ENCODE measurements at regions not wholly inside any gene's neighbourhood (a gene's known extent, or its start where the extent isn't known, plus 50 kb on each side); places are given as distances from the start of the nearest gene placed in this dataset.
"Not testable (repeated sequence)": the region's sequence is repeated elsewhere in the genome, so short reads cannot be mapped to it uniquely, and the experiment has no call there.

DNA sequence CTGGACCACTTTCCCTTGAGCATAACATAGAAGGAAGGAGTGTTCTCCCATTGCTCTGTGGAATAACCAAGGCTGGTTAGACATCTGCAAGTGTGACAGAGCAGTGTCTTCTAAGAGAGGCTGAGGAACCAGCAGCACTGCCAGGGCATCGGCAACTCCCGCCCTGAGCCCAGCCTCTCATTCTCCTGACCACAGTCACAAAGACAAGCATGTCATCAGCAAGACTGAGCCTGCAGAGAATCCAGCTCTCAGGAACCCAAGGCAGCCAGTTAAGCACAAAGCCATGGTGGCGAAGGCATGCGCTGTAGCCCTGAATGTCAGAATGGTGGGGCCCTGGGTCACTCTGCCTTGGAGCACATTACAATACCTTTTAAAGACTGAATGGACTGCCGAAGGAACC, 253.9 kb downstream of the AGTPBP1 start:
- Mint-ChIP-seq H3K27me3 (peaks cover 16% of the 10 kb centered on the region), H3K4me1 (no peaks in the 10 kb centered on the region), H3K27ac (no peak overlapping the region), H3K9me3 (peaks cover 0 to 1% (median 0%) of the 10 kb centered on the region in 7 donors), H3K36me3 (no peaks in the 10 kb centered on the region), H3K4me3 (no peak overlapping the region)
- no peak overlapping the region for H3K27ac ChIP-seq (ENCODE audit: insufficient read depth, low read length, poor library complexity, severe bottlenecking)
- H3K4me1 ChIP-seq (ENCODE audit: control insufficient read depth, insufficient read depth, low read length, poor library complexity, severe bottlenecking), result no peaks in the 10 kb centered on the region
- DNase-seq (no peak), ATAC-seq (ENCODE audit: low read depth in 2 of 2) (no peak)
- H3K36me3 ChIP-seq (ENCODE audit: control insufficient read depth, insufficient read depth, low read length), result no peaks in the 10 kb centered on the region
- no peaks in the 10 kb centered on the region for H3K9me3 ChIP-seq (ENCODE audit: control insufficient read depth in 2 of 2, low read length in 2 of 2)
- no peak overlapping the region for H3K4me3 ChIP-seq (ENCODE audit: low read depth, low read length)
- peaks cover 4% of the 10 kb centered on the region for H3K27me3 ChIP-seq (ENCODE audit: control insufficient read depth, insufficient read depth, low read length)

GRCh38 chr9:85484235-85484634, 257.5 kb downstream of the AGTPBP1 start:
- Histone ChIP-seq H3K4me3 (ENCODE audit: low read depth, low read length) (no peak overlapping the region), H3K27me3 (ENCODE audit: control insufficient read depth, insufficient read depth, low read length) (peaks cover 4% of the 10 kb centered on the region), H3K27ac (ENCODE audit: insufficient read depth, low read length, poor library complexity, severe bottlenecking) (no peak overlapping the region), H3K36me3 (ENCODE audit: control insufficient read depth, insufficient read depth, low read length) (no peaks in the 10 kb centered on the region), H3K4me1 (ENCODE audit: control insufficient read depth, insufficient read depth, low read length, poor library complexity, severe bottlenecking) (no peaks in the 10 kb centered on the region), H3K9me3 (ENCODE audit: control insufficient read depth in 2 of 2, low read length in 2 of 2) (no peaks in the 10 kb centered on the region)
- Mint-ChIP-seq H3K4me1 (no peaks in the 10 kb centered on the region), H3K9me3 (peaks cover 0 to 5% (median 0%) of the 10 kb centered on the region in 7 donors), H3K4me3 (no peak overlapping the region), H3K27ac (no peak overlapping the region), H3K36me3 (no peaks in the 10 kb centered on the region), H3K27me3 (peaks cover 17% of the 10 kb centered on the region)
- DNase-seq (no peak), ATAC-seq (ENCODE audit: low read depth in 2 of 2) (no peak)

DNA sequence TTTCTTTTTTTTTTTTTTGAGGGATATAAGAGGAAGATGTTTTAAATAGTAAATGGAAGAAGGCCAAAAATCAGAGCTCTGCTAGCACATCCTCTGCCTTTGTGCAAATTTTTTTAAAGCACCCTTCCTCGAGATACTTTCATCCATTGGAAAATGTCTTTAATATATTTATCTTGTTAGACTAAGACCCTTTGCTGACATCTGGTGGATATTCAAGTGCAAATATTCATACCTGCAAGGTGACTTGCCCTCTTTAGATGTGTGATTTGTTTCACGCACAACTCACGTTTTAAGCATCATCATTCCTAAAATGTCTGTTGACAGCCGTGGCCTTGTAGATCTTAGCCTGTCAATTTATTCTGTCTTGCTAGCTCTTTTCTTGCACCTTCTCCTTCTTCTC, 258.5 kb downstream of the AGTPBP1 start:
- no peak for DNase-seq
- H3K27ac Mint-ChIP-seq, result no peak overlapping the region
- no peaks in the 10 kb centered on the region for H3K4me1 Mint-ChIP-seq
- H3K27ac ChIP-seq (ENCODE audit: insufficient read depth, low read length, poor library complexity, severe bottlenecking), result no peak overlapping the region
- H3K36me3 Mint-ChIP-seq, result no peaks in the 10 kb centered on the region
- peaks cover 0 to 5% (median 0%) of the 10 kb centered on the region in 7 donors for H3K9me3 Mint-ChIP-seq
- no peaks in the 10 kb centered on the region for H3K4me1 ChIP-seq (ENCODE audit: control insufficient read depth, insufficient read depth, low read length, poor library complexity, severe bottlenecking)
- ATAC-seq (ENCODE audit: low read depth in 2 of 2), result no peak
- no peaks in the 10 kb centered on the region for H3K9me3 ChIP-seq (ENCODE audit: control insufficient read depth in 2 of 2, low read length in 2 of 2)
- H3K4me3 ChIP-seq (ENCODE audit: low read depth, low read length), result no peak overlapping the region
- H3K27me3 Mint-ChIP-seq, result peaks cover 19% of the 10 kb centered on the region
- no peak overlapping the region for H3K4me3 Mint-ChIP-seq
- peaks cover 5% of the 10 kb centered on the region for H3K27me3 ChIP-seq (ENCODE audit: control insufficient read depth, insufficient read depth, low read length)
- no peaks in the 10 kb centered on the region for H3K36me3 ChIP-seq (ENCODE audit: control insufficient read depth, insufficient read depth, low read length)

DNA sequence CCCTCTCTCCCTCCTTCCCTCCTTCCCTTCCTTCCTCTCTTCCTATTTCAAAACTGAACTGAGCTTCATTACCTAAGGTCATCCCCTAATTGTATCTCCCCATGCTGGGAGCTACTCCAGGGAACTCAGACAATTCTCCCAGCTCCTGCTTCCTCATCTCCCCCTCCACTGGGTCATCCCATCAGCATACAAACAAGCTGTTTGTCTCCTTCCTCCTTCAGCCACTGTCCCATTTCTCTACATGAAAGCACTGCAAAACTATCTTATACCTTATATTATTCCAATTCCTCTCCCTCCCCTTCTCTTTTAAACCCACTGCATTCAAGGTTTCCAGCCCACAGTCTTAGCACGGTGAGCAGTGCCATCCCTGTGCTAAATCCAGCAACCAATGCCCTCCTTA, 262.4 kb downstream of the AGTPBP1 start:
- Histone ChIP-seq H3K27ac (ENCODE audit: insufficient read depth, low read length, poor library complexity, severe bottlenecking) (no peak overlapping the region), H3K36me3 (ENCODE audit: control insufficient read depth, insufficient read depth, low read length) (no peaks in the 10 kb centered on the region), H3K27me3 (ENCODE audit: control insufficient read depth, insufficient read depth, low read length) (peaks cover 7% of the 10 kb centered on the region), H3K4me1 (ENCODE audit: control insufficient read depth, insufficient read depth, low read length, poor library complexity, severe bottlenecking) (no peaks in the 10 kb centered on the region), H3K9me3 (ENCODE audit: control insufficient read depth in 2 of 2, low read length in 2 of 2) (no peaks in the 10 kb centered on the region), H3K4me3 (ENCODE audit: low read depth, low read length) (no peak overlapping the region)
- ATAC-seq (ENCODE audit: low read depth in 2 of 2) (no peak), DNase-seq (no peak)
- H3K9me3 Mint-ChIP-seq, result peaks cover 0 to 5% (median 3%) of the 10 kb centered on the region in 7 donors
- no peak overlapping the region for H3K4me3 Mint-ChIP-seq
- no peaks in the 10 kb centered on the region for H3K4me1 Mint-ChIP-seq
- no peaks in the 10 kb centered on the region for H3K36me3 Mint-ChIP-seq
- peaks cover 12% of the 10 kb centered on the region for H3K27me3 Mint-ChIP-seq
- no peak overlapping the region for H3K27ac Mint-ChIP-seq

- H3K27me3 ChIP-seq (ENCODE audit: control insufficient read depth, insufficient read depth, low read length), result peaks cover 4% of the 10 kb centered on the region
- no peak overlapping the region for H3K4me3 ChIP-seq (ENCODE audit: low read depth, low read length)
- H3K27ac Mint-ChIP-seq, result no peak overlapping the region
- no peak overlapping the region for H3K27ac ChIP-seq (ENCODE audit: insufficient read depth, low read length, poor library complexity, severe bottlenecking)
- H3K27me3 Mint-ChIP-seq, result peaks cover 12% of the 10 kb centered on the region
- H3K9me3 ChIP-seq (ENCODE audit: control insufficient read depth in 2 of 2, low read length in 2 of 2), result no peaks in the 10 kb centered on the region
- no peaks in the 10 kb centered on the region for H3K4me1 ChIP-seq (ENCODE audit: control insufficient read depth, insufficient read depth, low read length, poor library complexity, severe bottlenecking)
- no peak for DNase-seq
- no peaks in the 10 kb centered on the region for H3K4me1 Mint-ChIP-seq
- no peak overlapping the region for H3K4me3 Mint-ChIP-seq
- H3K36me3 Mint-ChIP-seq, result no peaks in the 10 kb centered on the region
- no peak for ATAC-seq (ENCODE audit: low read depth in 2 of 2)
- H3K9me3 Mint-ChIP-seq, result peaks cover 0 to 5% (median 3%) of the 10 kb centered on the region in 7 donors
- no peaks in the 10 kb centered on the region for H3K36me3 ChIP-seq (ENCODE audit: control insufficient read depth, insufficient read depth, low read length)
Measured at GRCh38 chr9:85478847-85479246, 262.9 kb downstream of the AGTPBP1 start.

GRCh38 chr9:85474896-85475295, 266.9 kb downstream of the AGTPBP1 start:
- peaks cover 12% of the 10 kb centered on the region for H3K27me3 Mint-ChIP-seq
- not testable (repeated sequence) for ATAC-seq (ENCODE audit: low read depth in 2 of 2); DNase-seq; H3K4me3 Mint-ChIP-seq; H3K4me3 ChIP-seq (ENCODE audit: low read depth, low read length); H3K27ac ChIP-seq (ENCODE audit: insufficient read depth, low read length, poor library complexity, severe bottlenecking); H3K4me1 ChIP-seq (ENCODE audit: control insufficient read depth, insufficient read depth, low read length, poor library complexity, severe bottlenecking); H3K36me3 ChIP-seq (ENCODE audit: control insufficient read depth, insufficient read depth, low read length); H3K9me3 Mint-ChIP-seq; H3K9me3 ChIP-seq (ENCODE audit: control insufficient read depth in 2 of 2, low read length in 2 of 2); H3K27ac Mint-ChIP-seq; H3K36me3 Mint-ChIP-seq; H3K27me3 ChIP-seq (ENCODE audit: control insufficient read depth, insufficient read depth, low read length); H3K4me1 Mint-ChIP-seq

- Mint-ChIP-seq H3K4me1 (no peaks in the 10 kb centered on the region), H3K27me3 (peaks cover 4% of the 10 kb centered on the region)
Measured at GRCh38 chr9:85471791-85472190, 270.0 kb downstream of the AGTPBP1 start.

DNA sequence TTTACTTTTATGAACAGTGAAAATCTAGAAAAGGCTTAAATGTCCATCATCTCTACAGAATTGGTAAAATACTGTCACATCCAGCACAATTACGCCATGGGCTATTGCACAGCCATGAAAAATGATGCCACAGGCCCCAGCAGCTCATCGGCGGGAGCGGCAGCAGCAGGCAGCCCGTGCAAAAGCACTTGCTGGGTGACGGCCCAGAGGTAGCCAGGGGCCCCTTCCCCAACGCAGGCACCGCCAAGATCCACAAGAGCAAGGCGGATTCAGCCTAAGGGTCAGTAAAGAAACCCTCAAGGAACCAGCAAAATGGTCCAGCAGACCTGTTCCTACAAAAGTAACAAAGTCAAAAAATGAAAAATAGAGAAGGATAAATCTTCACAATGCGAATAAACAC, 272.7 kb downstream of the AGTPBP1 start:
- peaks cover 0 to 2% (median 0%) of the 10 kb centered on the region in 7 donors for H3K9me3 Mint-ChIP-seq

More at GRCh38 chr9:85471791-85472190, 270.0 kb downstream of the AGTPBP1 start:
- H3K4me3 ChIP-seq (ENCODE audit: low read depth, low read length), result no peak overlapping the region
- Mint-ChIP-seq H3K4me3 (no peak overlapping the region), H3K36me3 (no peaks in the 10 kb centered on the region), H3K27ac (no peak overlapping the region), H3K9me3 (peaks cover 0 to 5% (median 2%) of the 10 kb centered on the region in 7 donors)
- H3K9me3 ChIP-seq (ENCODE audit: control insufficient read depth in 2 of 2, low read length in 2 of 2), result no peaks in the 10 kb centered on the region
- H3K27ac ChIP-seq (ENCODE audit: insufficient read depth, low read length, poor library complexity, severe bottlenecking), result no peak overlapping the region
- H3K27me3 ChIP-seq (ENCODE audit: control insufficient read depth, insufficient read depth, low read length), result no peaks in the 10 kb centered on the region
- no peaks in the 10 kb centered on the region for H3K36me3 ChIP-seq (ENCODE audit: control insufficient read depth, insufficient read depth, low read length)
- ATAC-seq (ENCODE audit: low read depth in 2 of 2) (no peak), DNase-seq (no peak)
- no peaks in the 10 kb centered on the region for H3K4me1 ChIP-seq (ENCODE audit: control insufficient read depth, insufficient read depth, low read length, poor library complexity, severe bottlenecking)

More for the DNA sequence above, 272.7 kb downstream of the AGTPBP1 start:
- no peak for ATAC-seq (ENCODE audit: low read depth in 2 of 2)
- H3K4me1 Mint-ChIP-seq, result no peaks in the 10 kb centered on the region
- Histone ChIP-seq H3K27me3 (ENCODE audit: control insufficient read depth, insufficient read depth, low read length) (no peaks in the 10 kb centered on the region), H3K36me3 (ENCODE audit: control insufficient read depth, insufficient read depth, low read length) (no peaks in the 10 kb centered on the region), H3K4me3 (ENCODE audit: low read depth, low read length) (no peak overlapping the region), H3K4me1 (ENCODE audit: control insufficient read depth, insufficient read depth, low read length, poor library complexity, severe bottlenecking) (no peaks in the 10 kb centered on the region), H3K27ac (ENCODE audit: insufficient read depth, low read length, poor library complexity, severe bottlenecking) (no peak overlapping the region), H3K9me3 (ENCODE audit: control insufficient read depth in 2 of 2, low read length in 2 of 2) (no peaks in the 10 kb centered on the region)
- no peak overlapping the region for H3K4me3 Mint-ChIP-seq
- no peaks in the 10 kb centered on the region for H3K36me3 Mint-ChIP-seq
- no peak for DNase-seq
- H3K27me3 Mint-ChIP-seq, result no peaks in the 10 kb centered on the region
- H3K27ac Mint-ChIP-seq, result no peak overlapping the region
